CD14-positive monocyte (primary cell): ENCODE measurements at regions not wholly inside any gene's neighbourhood (a gene's known extent, or its start where the extent isn't known, plus 50 kb on each side); places are given as distances from the start of the nearest gene placed in this dataset.

Source experiments
- DNase-seq, 3 donors: peaks; one replicate each; pipeline ENCODE4 v3.0.0-alpha.2; 2011 to 2022
- H2AFZ ChIP-seq: 2 replicates; pipeline ENCODE4 v1.6.0; 2012; ENCODE audit warnings: mild to moderate bottlenecking, low read depth, low read length, inconsistent platforms; ENCODE audit not compliant: insufficient read depth, poor library complexity, severe bottlenecking
- H3K27ac ChIP-seq, 2 donors: 1 replicate in 1 of 2; 2 replicates in 1 of 2; pipeline ENCODE4 v1.5.1; 2012 to 2013; ENCODE audit warnings: low read length in 2 of 2, control low read depth in 1 of 2, inconsistent platforms in 1 of 2, low read depth in 1 of 2, mild to moderate bottlenecking in 1 of 2
- H3K27me3 ChIP-seq, 2 donors: one replicate each; pipeline versions ENCODE4 v1.6.0 to v1.6.1; 2011 to 2013; ENCODE audit warnings: low read length in 2 of 2; ENCODE audit not compliant: control insufficient read depth in 2 of 2, insufficient read depth in 2 of 2
- H3K36me3 ChIP-seq, 2 donors: replicated peaks in 1 of 2; 1 replicate in 1 of 2; 2 replicates in 1 of 2; pipeline versions ENCODE4 v1.5.1 to v1.6.1; 2012 to 2013; ENCODE audit warnings: low read length in 2 of 2, control low read depth in 1 of 2, inconsistent platforms in 1 of 2, mild to moderate bottlenecking in 1 of 2; ENCODE audit not compliant: insufficient read depth in 2 of 2, control insufficient read depth in 1 of 2
- H3K4me1 ChIP-seq, 2 donors: 1 replicate in 1 of 2; 2 replicates in 1 of 2; pipeline versions ENCODE4 v1.5.1 to v1.6.1; 2012 to 2013; ENCODE audit warnings: low read length in 2 of 2, control low read depth in 1 of 2, inconsistent platforms in 1 of 2, mild to moderate bottlenecking in 1 of 2, moderate library complexity in 1 of 2; ENCODE audit not compliant: insufficient read depth in 2 of 2, control insufficient read depth in 1 of 2
- H3K4me2 ChIP-seq: replicated peaks from 2 replicates; pipeline ENCODE3; 2012; ENCODE audit warnings: low read length, moderate library complexity, mild to moderate bottlenecking; ENCODE audit not compliant: poor library complexity, severe bottlenecking; ENCODE audit errors: extremely low read depth
- H3K4me3 ChIP-seq, 3 experiments: fragments of 200-600 bp in 1 of 3; sonication (generic) in 1 of 3; replicated peaks in 1 of 3; 1 replicate in 2 of 3; 2 replicates in 1 of 3; pipeline ENCODE4 v1.5.1; 2011 to 2013; ENCODE audit warnings: low read length in 3 of 3, mild to moderate bottlenecking in 3 of 3, control low read depth in 2 of 3, low read depth in 2 of 3, inconsistent platforms in 1 of 3, moderate library complexity in 1 of 3
- H3K79me2 ChIP-seq: 2 replicates; pipeline ENCODE4 v1.6.0; 2012; ENCODE audit warnings: mild to moderate bottlenecking, control low read depth, inconsistent platforms, low read length, moderate library complexity; ENCODE audit not compliant: insufficient read depth
- H3K9ac ChIP-seq: 2 replicates; pipeline ENCODE4 v1.6.0; 2017; ENCODE audit warnings: low read length, mild to moderate bottlenecking; ENCODE audit not compliant: insufficient read depth, poor library complexity, severe bottlenecking
- H3K9me3 ChIP-seq, 2 donors: replicated peaks in 1 of 2; 1 replicate in 1 of 2; 2 replicates in 1 of 2; pipeline versions ENCODE4 v1.5.1 to v1.6.1; 2012 to 2013; ENCODE audit warnings: low read length in 2 of 2, control low read depth in 1 of 2; ENCODE audit not compliant: control insufficient read depth in 1 of 2, insufficient read depth in 1 of 2
- H4K20me1 ChIP-seq: 2 replicates; pipeline ENCODE4 v1.6.0; 2012; ENCODE audit warnings: mild to moderate bottlenecking, low read length, control low read depth, moderate library complexity; ENCODE audit not compliant: insufficient read depth
- H3K27ac Mint-ChIP-seq, 7 donors: one replicate each; pipeline ENCODE4 v1.8.0; 2020; ENCODE audit warnings: mild to moderate bottlenecking in 7 of 7, mixed read lengths in 7 of 7, moderate library complexity in 6 of 7, inconsistent platforms in 2 of 7
- H3K27me3 Mint-ChIP-seq, 3 donors: one replicate each; pipeline ENCODE4 v1.8.0; 2021 to 2022; ENCODE audit warnings: low read depth in 3 of 3, mild to moderate bottlenecking in 3 of 3, mixed read lengths in 3 of 3, moderate library complexity in 3 of 3, inconsistent platforms in 1 of 3
- H3K36me3 Mint-ChIP-seq, 2 donors: one replicate each; pipeline ENCODE4 v1.8.0; 2020; ENCODE audit warnings: mixed read lengths in 2 of 2, inconsistent platforms in 1 of 2, mild to moderate bottlenecking in 1 of 2
- H3K4me1 Mint-ChIP-seq: one replicate; pipeline ENCODE4 v1.8.0; 2020; ENCODE audit warnings: mild to moderate bottlenecking, mixed read lengths
- H3K4me3 Mint-ChIP-seq, 2 donors: one replicate each; pipeline ENCODE4 v1.8.0; 2020; ENCODE audit warnings: mild to moderate bottlenecking in 2 of 2, mixed read lengths in 2 of 2, moderate library complexity in 1 of 2
- H3K9me3 Mint-ChIP-seq, 7 donors: one replicate each; pipeline ENCODE4 v1.8.0; 2020 to 2022; ENCODE audit warnings: mixed read lengths in 7 of 7, mild to moderate bottlenecking in 6 of 7, moderate library complexity in 6 of 7, inconsistent platforms in 2 of 7
- CTCF ChIP-seq: fragments of 200-600 bp; IDR thresholded peaks from one replicate; pipeline ENCODE4 v1.8.0; 2022; ENCODE audit warnings: antibody characterized with exemption, mild to moderate bottlenecking
- WGBS: methylation state at CpG from one replicate; pipeline ENCODE4 v1.1.5; 2013; ENCODE audit warnings: missing lambda C conversion rate; ENCODE audit not compliant: insufficient coverage; 5-methylcytosine and 5-hydroxymethylcytosine counted together
- intact Hi-C, 2 donors: fragments of 100-400 bp; cut with micrococcal nuclease; formaldehyde crosslinking; loops; one replicate each; pipeline versions ENCODE4 v1.15.0 to v1.15.1; 2023

GRCh38 chr5:159788835-159789331 lies 127.4 kb upstream of the ADRA1B start:
- Histone ChIP-seq H3K9me3 (no peaks in the 10 kb centered on the region), H3K4me1 (no peaks in the 10 kb centered on the region), H3K79me2 (no peaks in the 10 kb centered on the region), H3K27ac (no peak overlapping the region), H3K4me2 (no peak overlapping the region), H2AFZ (no peak overlapping the region), H3K4me3 (no peak overlapping the region), H3K9ac (no peak overlapping the region), H3K27me3 (peaks cover 0 to 4% of the 10 kb centered on the region in 2 donors), H3K36me3 (no peaks in the 10 kb centered on the region), H4K20me1 (no peaks in the 10 kb centered on the region)
- Mint-ChIP-seq H3K36me3 (no peaks in the 10 kb centered on the region), H3K4me3 (no peak overlapping the region), H3K4me1 (no peaks in the 10 kb centered on the region), H3K27ac (no peak overlapping the region), H3K9me3 (no peaks in the 10 kb centered on the region), H3K27me3 (peaks cover 6 to 10% (median 6%) of the 10 kb centered on the region in 3 donors)
- no peak for DNase-seq
- WGBS, result 93% methylated on average over 3 of the region's 5 CpGs
- no peak for TF ChIP-seq CTCF
- intact Hi-C loops, result no loop called here

GRCh38 chr5:159792180-159792579 lies 124.1 kb upstream of the ADRA1B start:
- WGBS, result 100% methylated on average over 2 of the region's 2 CpGs
- intact Hi-C loops, result no loop called here
- no peak for TF ChIP-seq CTCF
- peaks cover 3% of the 10 kb centered on the region for H3K4me1 Mint-ChIP-seq
- Histone ChIP-seq H3K4me3 (no peak overlapping the region), H3K79me2 (no peaks in the 10 kb centered on the region), H3K9me3 (no peaks in the 10 kb centered on the region), H3K27ac (no peak overlapping the region), H2AFZ (no peak overlapping the region), H3K9ac (no peak overlapping the region), H3K27me3 (no peaks in the 10 kb centered on the region), H3K4me1 (no peaks in the 10 kb centered on the region), H4K20me1 (no peaks in the 10 kb centered on the region), H3K4me2 (no peak overlapping the region), H3K36me3 (no peaks in the 10 kb centered on the region)
- no peaks in the 10 kb centered on the region for H3K36me3 Mint-ChIP-seq
- H3K9me3 Mint-ChIP-seq, result peaks cover 0 to 2% (median 0%) of the 10 kb centered on the region in 7 donors
- no peak overlapping the region for H3K27ac Mint-ChIP-seq
- no peak overlapping the region for H3K4me3 Mint-ChIP-seq
- peaks cover 1 to 3% (median 2%) of the 10 kb centered on the region in 3 donors for H3K27me3 Mint-ChIP-seq
- no peak for DNase-seq
